ENCODE measurements at regions not wholly inside any gene's neighbourhood (a gene's known extent, or its start where the extent isn't known, plus 50 kb on each side); places are given as distances from the start of the nearest gene placed in this dataset.

DNA sequence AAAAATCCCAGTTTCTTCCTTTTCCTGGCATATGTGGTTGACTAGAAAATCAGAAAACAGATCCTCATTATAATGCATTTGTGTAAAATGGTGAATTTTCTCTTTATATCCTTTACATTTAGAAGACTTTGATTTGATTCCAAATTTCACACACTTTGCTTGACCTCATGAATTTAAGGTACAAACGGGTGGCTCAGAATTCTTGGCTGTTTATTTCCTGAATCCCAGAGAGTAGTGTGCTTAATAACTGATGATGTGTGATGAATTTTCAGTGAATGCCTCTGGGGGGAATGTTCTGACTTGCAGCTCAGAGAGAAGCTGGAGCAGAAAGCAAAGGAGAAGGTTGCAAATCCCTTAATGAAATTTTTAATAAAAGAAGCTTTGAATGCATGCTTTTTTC lies 126.8 kb downstream of the SPATA31D1 start:
- no peak overlapping the region for H3K27ac ChIP-seq (ENCODE audit: low read depth, low read length)
- H3K9ac ChIP-seq (ENCODE audit: low read depth in 1 of 2, low read length in 2 of 2) = no peak overlapping the region
- H3K4me3 ChIP-seq (ENCODE audit: low read depth in 1 of 2, low read length in 2 of 2) = no peak overlapping the region
- H3K36me3 ChIP-seq (ENCODE audit: control insufficient read depth in 1 of 2, insufficient read depth in 2 of 2, low read length in 2 of 2) = no peaks in the 10 kb centered on the region
- H3K4me1 ChIP-seq (ENCODE audit: control insufficient read depth in 1 of 2, insufficient read depth in 2 of 2, low read length in 2 of 2) = no peaks in the 10 kb centered on the region
- H3K27me3 ChIP-seq (ENCODE audit: control insufficient read depth in 1 of 2, insufficient read depth in 2 of 2, low read length in 2 of 2) = no peaks in the 10 kb centered on the region
- H3K9me3 ChIP-seq (ENCODE audit: control insufficient read depth in 1 of 2, low read length in 2 of 2) = no peaks in the 10 kb centered on the region

DNA sequence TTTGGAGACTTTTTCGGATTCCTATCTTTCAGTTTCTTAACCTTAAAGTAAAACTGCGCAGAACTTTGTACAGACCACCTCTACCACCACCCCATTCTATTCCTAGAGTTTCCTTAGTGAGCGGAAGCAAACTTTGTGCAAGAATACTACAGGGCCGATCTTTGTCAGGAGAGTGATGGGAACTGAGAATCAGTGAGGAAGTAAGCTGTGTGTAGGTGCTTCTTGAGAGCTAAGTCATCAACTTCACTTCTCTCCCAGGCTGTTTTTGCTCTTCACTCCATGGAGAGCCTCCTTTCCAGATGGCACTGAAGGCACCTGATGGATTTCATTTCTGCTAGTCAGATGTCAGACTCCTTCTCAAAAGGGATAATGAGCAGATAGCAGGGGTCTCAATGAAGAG lies 127.3 kb downstream of the SPATA31D1 start:
- no peaks in the 10 kb centered on the region for H3K27me3 ChIP-seq (ENCODE audit: control insufficient read depth in 1 of 2, insufficient read depth in 2 of 2, low read length in 2 of 2)
- H3K27ac ChIP-seq (ENCODE audit: low read depth, low read length) = no peak overlapping the region
- no peaks in the 10 kb centered on the region for H3K4me1 ChIP-seq (ENCODE audit: control insufficient read depth in 1 of 2, insufficient read depth in 2 of 2, low read length in 2 of 2)
- no peak overlapping the region for H3K9ac ChIP-seq (ENCODE audit: low read depth in 1 of 2, low read length in 2 of 2)
- no peak overlapping the region for H3K4me3 ChIP-seq (ENCODE audit: low read depth in 1 of 2, low read length in 2 of 2)
- no peaks in the 10 kb centered on the region for H3K9me3 ChIP-seq (ENCODE audit: control insufficient read depth in 1 of 2, low read length in 2 of 2)
- no peaks in the 10 kb centered on the region for H3K36me3 ChIP-seq (ENCODE audit: control insufficient read depth in 1 of 2, insufficient read depth in 2 of 2, low read length in 2 of 2)

DNA sequence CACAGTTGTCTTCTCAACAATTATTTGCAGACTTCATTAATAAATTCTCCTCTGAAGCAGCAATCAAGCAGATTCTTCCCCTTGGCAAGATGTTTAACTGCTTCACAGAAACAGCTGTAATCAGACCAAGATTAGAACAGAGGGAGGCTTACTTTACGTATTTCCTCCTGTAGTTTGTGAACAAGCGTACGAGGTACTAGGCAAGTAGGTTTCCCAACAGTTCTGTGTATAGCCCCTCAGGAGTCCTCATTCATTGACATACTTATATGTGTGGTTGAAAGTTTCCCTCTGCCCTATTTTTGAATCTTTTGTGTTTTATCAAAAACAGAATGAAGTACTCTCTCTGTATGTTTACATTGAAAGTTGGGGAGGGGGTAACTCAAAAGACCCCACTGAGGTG lies 128.0 kb downstream of the SPATA31D1 start:
- Histone ChIP-seq H3K27ac (ENCODE audit: low read depth, low read length) (no peak overlapping the region), H3K4me1 (ENCODE audit: control insufficient read depth in 1 of 2, insufficient read depth in 2 of 2, low read length in 2 of 2) (no peaks in the 10 kb centered on the region), H3K36me3 (ENCODE audit: control insufficient read depth in 1 of 2, insufficient read depth in 2 of 2, low read length in 2 of 2) (no peaks in the 10 kb centered on the region), H3K9me3 (ENCODE audit: control insufficient read depth in 1 of 2, low read length in 2 of 2) (no peaks in the 10 kb centered on the region), H3K4me3 (ENCODE audit: low read depth in 1 of 2, low read length in 2 of 2) (no peak overlapping the region), H3K27me3 (ENCODE audit: control insufficient read depth in 1 of 2, insufficient read depth in 2 of 2, low read length in 2 of 2) (no peaks in the 10 kb centered on the region), H3K9ac (ENCODE audit: low read depth in 1 of 2, low read length in 2 of 2) (no peak overlapping the region)

DNA sequence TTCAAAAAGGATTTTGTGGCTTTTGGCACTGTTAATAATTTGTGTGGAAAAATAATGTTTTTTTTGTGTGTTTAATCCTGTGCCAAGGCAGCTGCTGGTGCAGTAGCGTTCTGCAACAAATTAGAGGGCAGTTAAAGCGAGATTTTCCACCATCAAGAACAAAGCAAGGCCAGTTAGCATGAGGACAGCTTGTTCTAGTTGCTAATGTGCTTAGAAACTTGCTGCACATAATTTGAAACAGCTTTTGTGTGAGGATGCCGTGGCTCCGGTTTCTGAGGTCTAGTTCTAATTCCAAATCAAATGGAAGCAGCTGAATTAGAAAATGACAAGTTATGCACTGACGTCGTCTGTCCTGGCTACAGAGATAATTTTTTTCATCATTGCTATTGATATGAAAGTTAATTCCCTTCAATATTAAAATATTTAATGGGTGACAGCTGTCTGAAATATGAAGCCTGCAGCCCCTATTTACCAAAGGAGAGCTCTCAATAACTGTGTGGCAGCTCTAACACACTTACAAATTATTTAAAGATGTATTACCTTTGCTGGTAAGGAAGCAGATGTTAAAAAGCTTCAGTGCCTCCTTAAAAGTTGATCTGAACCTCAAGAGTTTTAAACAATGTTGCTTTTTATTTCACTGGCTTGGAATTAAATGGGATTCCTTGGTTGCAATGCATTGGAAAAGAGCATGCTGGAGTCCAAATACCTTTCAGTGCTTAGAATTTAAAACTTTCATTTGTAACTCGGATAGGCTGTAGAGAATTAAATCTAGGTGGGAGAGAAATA lies 128.6 kb downstream of the SPATA31D1 start:
- H3K4me1 ChIP-seq (ENCODE audit: control insufficient read depth in 1 of 2, insufficient read depth in 2 of 2, low read length in 2 of 2) = no peaks in the 10 kb centered on the region
- H3K9me3 ChIP-seq (ENCODE audit: control insufficient read depth in 1 of 2, low read length in 2 of 2) = no peaks in the 10 kb centered on the region
- H3K36me3 ChIP-seq (ENCODE audit: control insufficient read depth in 1 of 2, insufficient read depth in 2 of 2, low read length in 2 of 2) = no peaks in the 10 kb centered on the region
- H3K9ac ChIP-seq (ENCODE audit: low read depth in 1 of 2, low read length in 2 of 2) = no peak overlapping the region
- no peak overlapping the region for H3K4me3 ChIP-seq (ENCODE audit: low read depth in 1 of 2, low read length in 2 of 2)
- no peaks in the 10 kb centered on the region for H3K27me3 ChIP-seq (ENCODE audit: control insufficient read depth in 1 of 2, insufficient read depth in 2 of 2, low read length in 2 of 2)
- no peak overlapping the region for H3K27ac ChIP-seq (ENCODE audit: low read depth, low read length)

DNA sequence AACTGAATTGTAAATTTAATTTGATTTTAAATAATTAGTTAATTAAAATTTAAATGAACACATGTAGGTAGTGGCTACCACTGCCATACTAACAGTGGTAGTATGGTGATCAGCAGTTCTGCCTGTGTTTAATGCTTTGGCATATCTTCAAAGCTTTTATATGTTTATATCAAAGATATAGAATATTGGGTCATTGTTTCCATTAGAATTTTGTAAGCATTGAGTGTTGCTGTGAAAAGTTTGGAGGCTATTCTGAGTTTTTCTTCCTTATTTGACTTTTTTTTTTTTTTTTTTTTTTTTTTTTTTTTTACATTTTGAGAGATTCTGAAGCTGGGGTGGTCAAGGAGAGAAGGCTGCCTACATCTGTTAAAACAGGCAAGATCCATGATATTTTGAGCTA lies 134.2 kb downstream of the SPATA31D1 start:
- Histone ChIP-seq H3K4me1 (ENCODE audit: control insufficient read depth in 1 of 2, insufficient read depth in 2 of 2, low read length in 2 of 2) (no peaks in the 10 kb centered on the region), H3K4me3 (ENCODE audit: low read depth in 1 of 2, low read length in 2 of 2) (no peak overlapping the region), H3K9me3 (ENCODE audit: control insufficient read depth in 1 of 2, low read length in 2 of 2) (no peaks in the 10 kb centered on the region), H3K36me3 (ENCODE audit: control insufficient read depth in 1 of 2, insufficient read depth in 2 of 2, low read length in 2 of 2) (no peaks in the 10 kb centered on the region), H3K9ac (ENCODE audit: low read depth in 1 of 2, low read length in 2 of 2) (no peak overlapping the region), H3K27me3 (ENCODE audit: control insufficient read depth in 1 of 2, insufficient read depth in 2 of 2, low read length in 2 of 2) (no peaks in the 10 kb centered on the region), H3K27ac (ENCODE audit: low read depth, low read length) (no peak overlapping the region)

DNA sequence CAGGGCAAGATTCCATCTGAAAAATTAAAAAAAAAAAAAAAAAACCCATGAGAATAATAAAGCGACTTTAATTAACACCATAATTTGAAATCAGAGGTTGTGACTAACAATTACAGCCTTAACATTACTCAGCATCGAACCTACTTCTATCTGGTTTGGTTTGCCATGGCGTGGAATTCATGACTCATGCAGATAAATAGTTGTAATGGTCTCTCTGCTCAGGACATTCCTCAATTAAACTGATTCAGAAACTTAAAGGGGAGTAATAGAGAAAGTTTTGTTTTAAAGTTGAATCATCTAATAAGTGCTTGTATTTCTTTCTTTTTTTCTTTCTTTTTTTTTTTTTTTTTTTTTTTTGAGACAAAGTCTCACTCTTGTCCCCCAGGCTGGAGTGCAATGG lies 135.5 kb downstream of the SPATA31D1 start:
- no peak overlapping the region for H3K4me3 ChIP-seq (ENCODE audit: low read depth in 1 of 2, low read length in 2 of 2)
- no peak overlapping the region for H3K27ac ChIP-seq (ENCODE audit: low read depth, low read length)
- no peaks in the 10 kb centered on the region for H3K4me1 ChIP-seq (ENCODE audit: control insufficient read depth in 1 of 2, insufficient read depth in 2 of 2, low read length in 2 of 2)
- no peaks in the 10 kb centered on the region for H3K9me3 ChIP-seq (ENCODE audit: control insufficient read depth in 1 of 2, low read length in 2 of 2)
- H3K36me3 ChIP-seq (ENCODE audit: control insufficient read depth in 1 of 2, insufficient read depth in 2 of 2, low read length in 2 of 2) = no peaks in the 10 kb centered on the region
- no peak overlapping the region for H3K9ac ChIP-seq (ENCODE audit: low read depth in 1 of 2, low read length in 2 of 2)
- H3K27me3 ChIP-seq (ENCODE audit: control insufficient read depth in 1 of 2, insufficient read depth in 2 of 2, low read length in 2 of 2) = no peaks in the 10 kb centered on the region

DNA sequence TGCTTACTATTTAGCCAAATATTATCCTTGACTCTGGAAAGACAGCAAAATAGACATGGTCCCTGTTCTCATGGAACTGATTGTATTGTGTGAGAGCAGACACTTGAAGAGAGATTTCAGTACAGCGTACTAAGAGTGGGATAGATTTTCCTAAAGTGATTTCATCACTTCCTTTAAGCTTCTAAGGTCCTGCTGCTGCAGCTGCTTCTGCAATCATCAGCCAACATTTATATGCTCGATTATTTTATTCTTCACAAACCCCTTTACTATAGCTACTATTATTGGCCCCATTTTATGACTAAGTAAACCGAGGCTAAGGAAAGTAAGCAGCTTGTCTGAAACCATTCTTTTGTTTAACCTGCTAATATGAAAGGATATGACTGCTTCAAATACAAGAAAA lies 137.7 kb downstream of the SPATA31D1 start:
- H3K4me3 ChIP-seq (ENCODE audit: low read depth in 1 of 2, low read length in 2 of 2) = no peak overlapping the region
- H3K9me3 ChIP-seq (ENCODE audit: control insufficient read depth in 1 of 2, low read length in 2 of 2) = no peaks in the 10 kb centered on the region
- no peaks in the 10 kb centered on the region for H3K36me3 ChIP-seq (ENCODE audit: control insufficient read depth in 1 of 2, insufficient read depth in 2 of 2, low read length in 2 of 2)
- H3K9ac ChIP-seq (ENCODE audit: low read depth in 1 of 2, low read length in 2 of 2) = no peak overlapping the region
- no peaks in the 10 kb centered on the region for H3K4me1 ChIP-seq (ENCODE audit: control insufficient read depth in 1 of 2, insufficient read depth in 2 of 2, low read length in 2 of 2)
- H3K27me3 ChIP-seq (ENCODE audit: control insufficient read depth in 1 of 2, insufficient read depth in 2 of 2, low read length in 2 of 2) = no peaks in the 10 kb centered on the region
- H3K27ac ChIP-seq (ENCODE audit: low read depth, low read length) = no peak overlapping the region

DNA sequence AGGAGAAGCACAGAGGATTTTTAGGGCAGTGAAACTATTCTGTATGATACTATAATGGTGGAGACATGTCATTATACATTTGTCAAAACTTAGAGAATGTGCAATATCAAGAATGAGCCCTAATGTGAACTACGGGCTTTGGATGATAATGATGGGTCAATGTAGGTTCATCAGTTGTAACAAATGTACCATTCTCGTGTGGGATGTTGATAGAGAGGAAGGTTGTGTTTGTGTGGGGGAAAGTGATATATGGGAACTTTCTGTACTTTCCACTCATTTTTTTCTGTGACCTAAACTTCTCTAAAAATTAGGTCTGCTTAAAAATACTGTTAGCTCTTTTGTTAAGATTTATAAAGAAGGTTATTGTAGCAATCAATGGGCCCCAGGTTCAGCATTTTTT lies 138.9 kb downstream of the SPATA31D1 start:
- Histone ChIP-seq H3K9me3 (ENCODE audit: control insufficient read depth in 1 of 2, low read length in 2 of 2) (no peaks in the 10 kb centered on the region), H3K27ac (ENCODE audit: low read depth, low read length) (no peak overlapping the region), H3K4me3 (ENCODE audit: low read depth in 1 of 2, low read length in 2 of 2) (no peak overlapping the region), H3K27me3 (ENCODE audit: control insufficient read depth in 1 of 2, insufficient read depth in 2 of 2, low read length in 2 of 2) (no peaks in the 10 kb centered on the region), H3K36me3 (ENCODE audit: control insufficient read depth in 1 of 2, insufficient read depth in 2 of 2, low read length in 2 of 2) (no peaks in the 10 kb centered on the region), H3K4me1 (ENCODE audit: control insufficient read depth in 1 of 2, insufficient read depth in 2 of 2, low read length in 2 of 2) (no peaks in the 10 kb centered on the region), H3K9ac (ENCODE audit: low read depth in 1 of 2, low read length in 2 of 2) (no peak overlapping the region)

DNA sequence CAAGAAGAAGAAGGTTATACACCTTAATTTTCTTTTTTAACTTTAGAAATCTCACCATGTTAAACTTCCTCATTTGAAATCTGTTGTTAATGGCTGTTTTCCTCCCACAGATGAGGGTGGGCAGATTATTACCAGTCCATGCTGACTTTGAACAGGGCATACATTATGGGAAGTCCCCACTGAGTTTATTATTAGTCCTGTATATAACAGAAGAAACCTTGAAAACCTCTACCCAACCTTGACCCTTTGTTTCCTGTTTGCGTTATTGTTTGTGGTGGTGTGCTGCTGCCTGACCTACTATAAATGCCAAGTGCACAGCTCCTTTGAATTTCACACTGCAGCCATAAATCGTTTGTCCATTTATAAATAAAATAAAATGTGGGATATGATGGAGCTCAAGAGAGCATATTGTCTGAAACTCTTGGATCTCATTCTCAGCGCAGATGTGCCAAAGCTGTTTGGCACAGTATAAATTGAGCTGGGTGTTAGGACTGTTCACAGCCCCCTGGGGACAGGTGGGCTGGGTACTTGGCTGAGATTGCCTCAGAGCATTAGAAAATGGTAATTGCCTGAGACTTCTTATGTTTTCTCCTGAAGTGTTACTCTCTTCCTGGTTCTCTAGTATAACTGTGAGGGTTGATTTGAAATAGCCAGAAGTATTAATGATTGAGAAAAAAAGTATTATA lies 139.6 kb downstream of the SPATA31D1 start:
- Histone ChIP-seq H3K4me3 (ENCODE audit: low read depth in 1 of 2, low read length in 2 of 2) (no peak overlapping the region), H3K9ac (ENCODE audit: low read depth in 1 of 2, low read length in 2 of 2) (no peak overlapping the region), H3K9me3 (ENCODE audit: control insufficient read depth in 1 of 2, low read length in 2 of 2) (no peaks in the 10 kb centered on the region), H3K36me3 (ENCODE audit: control insufficient read depth in 1 of 2, insufficient read depth in 2 of 2, low read length in 2 of 2) (no peaks in the 10 kb centered on the region), H3K27me3 (ENCODE audit: control insufficient read depth in 1 of 2, insufficient read depth in 2 of 2, low read length in 2 of 2) (no peaks in the 10 kb centered on the region), H3K4me1 (ENCODE audit: control insufficient read depth in 1 of 2, insufficient read depth in 2 of 2, low read length in 2 of 2) (no peaks in the 10 kb centered on the region), H3K27ac (ENCODE audit: low read depth, low read length) (no peak overlapping the region)

DNA sequence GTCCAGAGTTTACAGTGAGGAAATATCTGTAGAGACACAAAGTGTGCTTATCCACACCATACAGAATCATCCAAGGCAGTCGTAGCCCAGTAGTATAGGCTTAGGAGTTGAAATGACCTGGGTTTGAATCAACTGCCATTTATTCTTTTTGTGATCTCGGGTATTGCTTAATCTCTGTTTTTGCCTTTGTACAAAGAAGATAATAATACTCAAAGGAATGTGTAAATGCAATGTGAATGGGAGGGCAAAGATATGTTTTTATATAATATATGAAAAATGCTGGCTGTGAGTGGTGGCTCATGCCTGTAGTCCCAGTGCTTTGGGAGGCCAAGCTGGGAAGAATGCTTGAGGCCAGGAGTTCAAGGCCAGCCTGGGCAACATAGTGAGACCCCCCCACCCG lies 141.1 kb downstream of the SPATA31D1 start:
- no peaks in the 10 kb centered on the region for H3K9me3 ChIP-seq (ENCODE audit: control insufficient read depth in 1 of 2, low read length in 2 of 2)
- no peaks in the 10 kb centered on the region for H3K4me1 ChIP-seq (ENCODE audit: control insufficient read depth in 1 of 2, insufficient read depth in 2 of 2, low read length in 2 of 2)
- H3K36me3 ChIP-seq (ENCODE audit: control insufficient read depth in 1 of 2, insufficient read depth in 2 of 2, low read length in 2 of 2) = no peaks in the 10 kb centered on the region
- no peak overlapping the region for H3K9ac ChIP-seq (ENCODE audit: low read depth in 1 of 2, low read length in 2 of 2)
- no peak overlapping the region for H3K27ac ChIP-seq (ENCODE audit: low read depth, low read length)
- no peaks in the 10 kb centered on the region for H3K27me3 ChIP-seq (ENCODE audit: control insufficient read depth in 1 of 2, insufficient read depth in 2 of 2, low read length in 2 of 2)
- H3K4me3 ChIP-seq (ENCODE audit: low read depth in 1 of 2, low read length in 2 of 2) = no peak overlapping the region

All from duodenal mucosa (tissue), 2 donors.